ENCODE measurements at regions not wholly inside any gene's neighbourhood (a gene's known extent, or its start where the extent isn't known, plus 50 kb on each side); places are given as distances from the start of the nearest gene placed in this dataset.

- TF ChIP-seq GATA2 (IDR thresholded peaks at IDR 0.05; ENCODE audit: low read depth, low read length) (no peak), GATA3 (IDR thresholded peaks at IDR 0.05; ENCODE audit: low read depth, low read length) (no peak)
These were observed 379.7 kb upstream of the FAT1 start for GRCh38 chr4:187103351-187103750.
